GM18520 (cell line): ENCODE measurements at regions not wholly inside any gene's neighbourhood (a gene's known extent, or its start where the extent isn't known, plus 50 kb on each side); places are given as distances from the start of the nearest gene placed in this dataset.

Experiments used
- ATAC-seq: cut with Tn5 transposase; IDR thresholded peaks from one replicate; pipeline ENCODE4 v1.9.1; 2021; ENCODE audit not compliant: unreplicated experiment

GRCh38 chr22:49536571-49537131 is 291.0 kb downstream of the BRD1 start:
- ATAC-seq = no peak

GRCh38 chr22:49535527-49536125 is 292.0 kb downstream of the BRD1 start:
- no peak for ATAC-seq

- no peak for ATAC-seq
These were observed 292.5 kb downstream of the BRD1 start for GRCh38 chr22:49535126-49535525.

GRCh38 chr22:49534386-49534785 is 293.3 kb downstream of the BRD1 start:
- no peak for ATAC-seq

GRCh38 chr22:49533886-49534285 is 293.8 kb downstream of the BRD1 start:
- ATAC-seq = no peak

GRCh38 chr22:49532869-49533802 is 294.5 kb downstream of the BRD1 start:
- no peak for ATAC-seq

GRCh38 chr22:49531368-49531791 is 296.3 kb downstream of the BRD1 start:
- ATAC-seq = no peak

GRCh38 chr22:49530671-49531367 is 296.9 kb downstream of the BRD1 start:
- no peak for ATAC-seq

- ATAC-seq = no peak
These were observed 299.3 kb downstream of the BRD1 start for GRCh38 chr22:49528420-49528720.

GRCh38 chr22:49527611-49528419 is 299.9 kb downstream of the BRD1 start:
- no peak for ATAC-seq

- ATAC-seq = no peak
These were observed 301.7 kb downstream of the BRD1 start for GRCh38 chr22:49525801-49526535.

- no peak for ATAC-seq
These were observed 302.3 kb downstream of the BRD1 start for GRCh38 chr22:49525360-49525759.

GRCh38 chr22:49524362-49524761 is 303.3 kb downstream of the BRD1 start:
- no peak for ATAC-seq

GRCh38 chr22:49523374-49524008 is 304.2 kb downstream of the BRD1 start:
- ATAC-seq = no peak

GRCh38 chr22:49522582-49523373 is 304.9 kb downstream of the BRD1 start:
- ATAC-seq = no peak

GRCh38 chr22:49521787-49522224 is 305.9 kb downstream of the BRD1 start:
- no peak for ATAC-seq

GRCh38 chr22:49519117-49519737 is 308.4 kb downstream of the BRD1 start:
- ATAC-seq = no peak

- no peak for ATAC-seq
These were observed 309.2 kb downstream of the BRD1 start for GRCh38 chr22:49518436-49518970.
